Neural cell (in vitro differentiated cells): ENCODE measurements at regions not wholly inside any gene's neighbourhood (a gene's known extent, or its start where the extent isn't known, plus 50 kb on each side); places are given as distances from the start of the nearest gene placed in this dataset.

Experiments used
- EP300 ChIP-seq: fragments of 450-650 bp; conservative IDR thresholded peaks from 2 replicates; pipeline ENCODE4 v1.6.1; 2014; ENCODE audit warnings: antibody characterized with exemption, mild to moderate bottlenecking, moderate library complexity; ENCODE audit not compliant: poor library complexity, severe bottlenecking
- EZH2 ChIP-seq: fragments of 200-600, 300-800 bp; shearing (Covaris generic), sonication (generic); IDR thresholded peaks from 2 replicates; pipeline ENCODE4 v1.6.1; 2014; ENCODE audit warnings: antibody characterized with exemption, low read length, borderline replicate concordance, mild to moderate bottlenecking; ENCODE audit not compliant: insufficient read depth, poor library complexity, severe bottlenecking
- MXI1 ChIP-seq: fragments of 450-650 bp; conservative IDR thresholded peaks from 2 replicates; pipeline ENCODE4 v1.6.1; 2014; ENCODE audit warnings: antibody characterized with exemption, mild to moderate bottlenecking; ENCODE audit not compliant: poor library complexity, severe bottlenecking
- POLR2AphosphoS5 ChIP-seq: IDR thresholded peaks from 2 replicates; pipeline ENCODE4 v1.6.1; 2012
- RAD21 ChIP-seq: fragments of 450-650 bp; conservative IDR thresholded peaks from 2 replicates; pipeline ENCODE4 v1.6.1; 2014; ENCODE audit warnings: antibody characterized with exemption, mild to moderate bottlenecking, moderate library complexity
- SMC3 ChIP-seq: fragments of 450-650 bp; conservative IDR thresholded peaks from 2 replicates; pipeline ENCODE4 v1.6.1; 2014; ENCODE audit warnings: antibody characterized with exemption, mild to moderate bottlenecking, moderate library complexity; ENCODE audit not compliant: poor library complexity
- TF ChIP-seq, protein P1 (sequence below): fragments of 450-650 bp; IDR thresholded peaks from 2 replicates; pipeline ENCODE4 v1.5.1; 2014; ENCODE audit warnings: antibody characterized with exemption, mild to moderate bottlenecking, moderate library complexity; ENCODE audit not compliant: poor library complexity, severe bottlenecking
- TF ChIP-seq, protein P2 (sequence below): IDR thresholded peaks from 2 replicates; pipeline ENCODE4 v1.6.1; 2012; ENCODE audit warnings: borderline replicate concordance

DNA sequence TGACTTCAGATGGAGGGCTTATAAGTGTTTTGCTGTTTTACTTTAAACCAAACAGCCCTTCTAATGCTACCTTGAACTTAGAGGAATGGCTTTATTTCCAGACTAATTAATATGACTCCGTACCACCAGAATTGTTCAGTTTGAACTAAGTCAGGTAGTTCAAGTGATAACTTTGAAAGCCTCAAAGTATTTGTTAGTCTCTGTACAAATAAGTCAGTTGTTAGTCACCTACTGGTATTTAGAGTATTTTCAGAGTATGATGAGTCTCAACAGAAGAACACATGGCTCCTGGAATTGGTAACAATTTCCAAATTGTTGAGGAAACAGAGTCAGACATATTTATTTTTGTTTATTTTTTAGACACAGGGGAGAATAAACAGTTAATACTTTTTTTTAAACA, 381.8 kb upstream of the NRXN1 start:
- TF ChIP-seq, protein P1, sequence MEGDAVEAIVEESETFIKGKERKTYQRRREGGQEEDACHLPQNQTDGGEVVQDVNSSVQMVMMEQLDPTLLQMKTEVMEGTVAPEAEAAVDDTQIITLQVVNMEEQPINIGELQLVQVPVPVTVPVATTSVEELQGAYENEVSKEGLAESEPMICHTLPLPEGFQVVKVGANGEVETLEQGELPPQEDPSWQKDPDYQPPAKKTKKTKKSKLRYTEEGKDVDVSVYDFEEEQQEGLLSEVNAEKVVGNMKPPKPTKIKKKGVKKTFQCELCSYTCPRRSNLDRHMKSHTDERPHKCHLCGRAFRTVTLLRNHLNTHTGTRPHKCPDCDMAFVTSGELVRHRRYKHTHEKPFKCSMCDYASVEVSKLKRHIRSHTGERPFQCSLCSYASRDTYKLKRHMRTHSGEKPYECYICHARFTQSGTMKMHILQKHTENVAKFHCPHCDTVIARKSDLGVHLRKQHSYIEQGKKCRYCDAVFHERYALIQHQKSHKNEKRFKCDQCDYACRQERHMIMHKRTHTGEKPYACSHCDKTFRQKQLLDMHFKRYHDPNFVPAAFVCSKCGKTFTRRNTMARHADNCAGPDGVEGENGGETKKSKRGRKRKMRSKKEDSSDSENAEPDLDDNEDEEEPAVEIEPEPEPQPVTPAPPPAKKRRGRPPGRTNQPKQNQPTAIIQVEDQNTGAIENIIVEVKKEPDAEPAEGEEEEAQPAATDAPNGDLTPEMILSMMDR, result no peak
- TF ChIP-seq EP300, result no peak
- no peak for TF ChIP-seq MXI1
- TF ChIP-seq RAD21, result no peak
- no peak for TF ChIP-seq SMC3
- TF ChIP-seq EZH2, result no peak
- TF ChIP-seq, protein P2, sequence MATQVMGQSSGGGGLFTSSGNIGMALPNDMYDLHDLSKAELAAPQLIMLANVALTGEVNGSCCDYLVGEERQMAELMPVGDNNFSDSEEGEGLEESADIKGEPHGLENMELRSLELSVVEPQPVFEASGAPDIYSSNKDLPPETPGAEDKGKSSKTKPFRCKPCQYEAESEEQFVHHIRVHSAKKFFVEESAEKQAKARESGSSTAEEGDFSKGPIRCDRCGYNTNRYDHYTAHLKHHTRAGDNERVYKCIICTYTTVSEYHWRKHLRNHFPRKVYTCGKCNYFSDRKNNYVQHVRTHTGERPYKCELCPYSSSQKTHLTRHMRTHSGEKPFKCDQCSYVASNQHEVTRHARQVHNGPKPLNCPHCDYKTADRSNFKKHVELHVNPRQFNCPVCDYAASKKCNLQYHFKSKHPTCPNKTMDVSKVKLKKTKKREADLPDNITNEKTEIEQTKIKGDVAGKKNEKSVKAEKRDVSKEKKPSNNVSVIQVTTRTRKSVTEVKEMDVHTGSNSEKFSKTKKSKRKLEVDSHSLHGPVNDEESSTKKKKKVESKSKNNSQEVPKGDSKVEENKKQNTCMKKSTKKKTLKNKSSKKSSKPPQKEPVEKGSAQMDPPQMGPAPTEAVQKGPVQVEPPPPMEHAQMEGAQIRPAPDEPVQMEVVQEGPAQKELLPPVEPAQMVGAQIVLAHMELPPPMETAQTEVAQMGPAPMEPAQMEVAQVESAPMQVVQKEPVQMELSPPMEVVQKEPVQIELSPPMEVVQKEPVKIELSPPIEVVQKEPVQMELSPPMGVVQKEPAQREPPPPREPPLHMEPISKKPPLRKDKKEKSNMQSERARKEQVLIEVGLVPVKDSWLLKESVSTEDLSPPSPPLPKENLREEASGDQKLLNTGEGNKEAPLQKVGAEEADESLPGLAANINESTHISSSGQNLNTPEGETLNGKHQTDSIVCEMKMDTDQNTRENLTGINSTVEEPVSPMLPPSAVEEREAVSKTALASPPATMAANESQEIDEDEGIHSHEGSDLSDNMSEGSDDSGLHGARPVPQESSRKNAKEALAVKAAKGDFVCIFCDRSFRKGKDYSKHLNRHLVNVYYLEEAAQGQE, result no peak
- no peak for TF ChIP-seq POLR2AphosphoS5
